Liver (tissue), 2 donors: ENCODE measurements at regions not wholly inside any gene's neighbourhood (a gene's known extent, or its start where the extent isn't known, plus 50 kb on each side); places are given as distances from the start of the nearest gene placed in this dataset.

ENCODE experiments used
- JUND ChIP-seq, 2 donors: IDR thresholded peaks; 2 replicates each; pipeline ENCODE4 v1.6.1; 2016; ENCODE audit warnings: antibody characterized with exemption in 2 of 2
- MAX ChIP-seq: IDR thresholded peaks from 2 replicates; pipeline ENCODE4 v1.6.1; 2016; ENCODE audit warnings: antibody characterized with exemption
- SP1 ChIP-seq: IDR thresholded peaks from 2 replicates; pipeline ENCODE4 v1.6.1; 2018; ENCODE audit warnings: antibody characterized with exemption, mild to moderate bottlenecking
- TF ChIP-seq, protein P1 (sequence below): IDR thresholded peaks from 2 replicates; pipeline ENCODE4 v1.6.1; 2016; ENCODE audit warnings: antibody characterized with exemption
- donor health status: healthy.

- TF ChIP-seq SP1 = no peak
- no peak for TF ChIP-seq MAX
- no peak for TF ChIP-seq JUND (IDR thresholded peaks at IDR 0.05)
- TF ChIP-seq, protein P1, sequence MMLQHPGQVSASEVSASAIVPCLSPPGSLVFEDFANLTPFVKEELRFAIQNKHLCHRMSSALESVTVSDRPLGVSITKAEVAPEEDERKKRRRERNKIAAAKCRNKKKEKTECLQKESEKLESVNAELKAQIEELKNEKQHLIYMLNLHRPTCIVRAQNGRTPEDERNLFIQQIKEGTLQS = no peak
Observed at GRCh38 chr16:65494080-65494479, 372.2 kb upstream of the CDH11 start.
